Activated CD8-positive, alpha-beta memory T cell treated with anti-CD3 and anti-CD28 coated beads, Interleukin-2, amount 10 ng/mL, durations not matched to agents 7 days and 5 days (primary cell): ENCODE measurements at regions not wholly inside any gene's neighbourhood (a gene's known extent, or its start where the extent isn't known, plus 50 kb on each side); places are given as distances from the start of the nearest gene placed in this dataset.
"Not testable (repeated sequence)": the region's sequence is repeated elsewhere in the genome, so short reads cannot be mapped to it uniquely, and the experiment has no call there.

Experiments used
- ATAC-seq: fragments of 150-1000 bp; cut with Tn5 transposase; one replicate; pipeline ENCODE4 v1.10.0; 2021; ENCODE audit warnings: moderate library complexity
- CTCF ChIA-PET: fragments of 350-600 bp; sonication (Branson Sonifier 250); formaldehyde crosslinking; loops from one replicate; lab custom pipeline; 2021; ENCODE audit warnings: antibody characterized with exemption; lab: Charles Lee
- DNase-seq: peaks from one replicate; pipeline ENCODE4 v3.0.0-alpha.2; 2020
- H3K27ac Mint-ChIP-seq: one replicate; pipeline ENCODE4 v1.8.0; 2021; ENCODE audit warnings: mild to moderate bottlenecking, mixed read lengths
- H3K27me3 Mint-ChIP-seq: one replicate; pipeline ENCODE4 v1.8.0; 2021; ENCODE audit warnings: mixed read lengths
- H3K36me3 Mint-ChIP-seq: one replicate; pipeline ENCODE4 v1.8.0; 2021; ENCODE audit warnings: mild to moderate bottlenecking, mixed read lengths
- H3K4me1 Mint-ChIP-seq: one replicate; pipeline ENCODE4 v1.8.0; 2021; ENCODE audit warnings: mixed read lengths
- H3K4me3 Mint-ChIP-seq: one replicate; pipeline ENCODE4 v1.8.0; 2021; ENCODE audit warnings: mild to moderate bottlenecking, moderate library complexity, mixed read lengths
- H3K9me3 Mint-ChIP-seq: one replicate; pipeline ENCODE4 v1.8.0; 2022; ENCODE audit warnings: low read depth, mixed read lengths

- Mint-ChIP-seq H3K27me3 (peaks cover 53% of the 10 kb centered on the region), H3K36me3 (no peaks in the 10 kb centered on the region), H3K4me1 (peaks cover 5% of the 10 kb centered on the region), H3K4me3 (no peak overlapping the region), H3K9me3 (no peaks in the 10 kb centered on the region), H3K27ac (no peak overlapping the region)
- DNase-seq (no peak), ATAC-seq (no peak)
- CTCF ChIA-PET, result interaction anchor here (1.0 kb wide), 1 partner anchor 9 kb away, joined by 3 read pairs; no protein-coding TSS in a partner anchor
These were observed 103.5 kb upstream of the SIMC1 start for GRCh38 chr5:176134529-176135223.

- H3K9me3 Mint-ChIP-seq, ATAC-seq, H3K36me3 Mint-ChIP-seq, DNase-seq, H3K27ac Mint-ChIP-seq, H3K4me3 Mint-ChIP-seq, H3K4me1 Mint-ChIP-seq, CTCF ChIA-PET: not testable (repeated sequence)
- peaks cover 54% of the 10 kb centered on the region for H3K27me3 Mint-ChIP-seq
These were observed 98.1 kb upstream of the SIMC1 start for GRCh38 chr5:176140138-176140537.

- no peak overlapping the region for H3K27ac Mint-ChIP-seq
- peaks cover 3% of the 10 kb centered on the region for H3K36me3 Mint-ChIP-seq
- peaks cover 62% of the 10 kb centered on the region for H3K27me3 Mint-ChIP-seq
- H3K4me3 Mint-ChIP-seq, result no peak overlapping the region
- peaks cover 8% of the 10 kb centered on the region for H3K9me3 Mint-ChIP-seq
- H3K4me1 Mint-ChIP-seq, result peaks cover 8% of the 10 kb centered on the region
- CTCF ChIA-PET, result no interaction called here
- no peak for ATAC-seq
- no peak for DNase-seq
These were observed 93.7 kb upstream of the SIMC1 start for GRCh38 chr5:176144508-176144907.

GRCh38 chr5:176149948-176150347 is 88.3 kb upstream of the SIMC1 start:
- H3K27ac Mint-ChIP-seq, CTCF ChIA-PET, H3K36me3 Mint-ChIP-seq, H3K9me3 Mint-ChIP-seq, H3K4me1 Mint-ChIP-seq, ATAC-seq, H3K4me3 Mint-ChIP-seq, DNase-seq: not testable (repeated sequence)
- peaks cover 37% of the 10 kb centered on the region for H3K27me3 Mint-ChIP-seq

- CTCF ChIA-PET, result no interaction called here
- Mint-ChIP-seq H3K4me3 (no peak overlapping the region), H3K27ac (no peak overlapping the region), H3K4me1 (no peaks in the 10 kb centered on the region), H3K9me3 (no peaks in the 10 kb centered on the region), H3K27me3 (peaks cover 36% of the 10 kb centered on the region), H3K36me3 (no peaks in the 10 kb centered on the region)
- ATAC-seq (no peak), DNase-seq (no peak)
These were observed 86.9 kb upstream of the SIMC1 start for GRCh38 chr5:176151281-176151680.

GRCh38 chr5:176152191-176152929 is 85.9 kb upstream of the SIMC1 start:
- Mint-ChIP-seq H3K36me3 (no peaks in the 10 kb centered on the region), H3K4me1 (no peaks in the 10 kb centered on the region), H3K27ac (no peak overlapping the region), H3K9me3 (no peaks in the 10 kb centered on the region), H3K4me3 (no peak overlapping the region), H3K27me3 (peaks cover 37% of the 10 kb centered on the region)
- DNase-seq (no peak), ATAC-seq (no peak)
- CTCF ChIA-PET, result interaction anchor here (1.3 kb wide), 1 partner anchor 422 kb away, joined by 3 read pairs; no protein-coding TSS in a partner anchor

GRCh38 chr5:176152930-176153311 is 85.3 kb upstream of the SIMC1 start:
- no peaks in the 10 kb centered on the region for H3K4me1 Mint-ChIP-seq
- no peaks in the 10 kb centered on the region for H3K9me3 Mint-ChIP-seq
- no peak for DNase-seq
- H3K27ac Mint-ChIP-seq, result no peak overlapping the region
- H3K27me3 Mint-ChIP-seq, result peaks cover 41% of the 10 kb centered on the region
- no peaks in the 10 kb centered on the region for H3K36me3 Mint-ChIP-seq
- CTCF ChIA-PET, result interaction anchor here (1.3 kb wide), 1 partner anchor 423 kb away, joined by 3 read pairs; no protein-coding TSS in a partner anchor
- H3K4me3 Mint-ChIP-seq, result no peak overlapping the region
- ATAC-seq, result no peak

- no peak for DNase-seq
- no peak overlapping the region for H3K27ac Mint-ChIP-seq
- no peak for ATAC-seq
- H3K27me3 Mint-ChIP-seq, result peaks cover 44% of the 10 kb centered on the region
- no peaks in the 10 kb centered on the region for H3K9me3 Mint-ChIP-seq
- no peaks in the 10 kb centered on the region for H3K4me1 Mint-ChIP-seq
- H3K36me3 Mint-ChIP-seq, result no peaks in the 10 kb centered on the region
- CTCF ChIA-PET, result interaction anchor here (1.3 kb wide), 1 partner anchor 424 kb away, joined by 3 read pairs; no protein-coding TSS in a partner anchor
- H3K4me3 Mint-ChIP-seq, result no peak overlapping the region
These were observed 84.5 kb upstream of the SIMC1 start for GRCh38 chr5:176153741-176154140.

GRCh38 chr5:176154821-176155220 is 83.4 kb upstream of the SIMC1 start:
- Mint-ChIP-seq H3K4me3 (no peak overlapping the region), H3K4me1 (no peaks in the 10 kb centered on the region), H3K27me3 (peaks cover 45% of the 10 kb centered on the region), H3K27ac (no peak overlapping the region), H3K36me3 (no peaks in the 10 kb centered on the region), H3K9me3 (no peaks in the 10 kb centered on the region)
- ATAC-seq (no peak), DNase-seq (no peak)
- CTCF ChIA-PET, result no interaction called here

GRCh38 chr5:176155922-176156359 is 82.3 kb upstream of the SIMC1 start:
- Mint-ChIP-seq H3K4me3 (no peak overlapping the region), H3K27me3 (peaks cover 46% of the 10 kb centered on the region), H3K9me3 (no peaks in the 10 kb centered on the region), H3K4me1 (no peaks in the 10 kb centered on the region), H3K36me3 (no peaks in the 10 kb centered on the region), H3K27ac (no peak overlapping the region)
- CTCF ChIA-PET, result no interaction called here
- no peak for ATAC-seq
- DNase-seq, result no peak

- Mint-ChIP-seq H3K9me3 (no peaks in the 10 kb centered on the region), H3K36me3 (no peaks in the 10 kb centered on the region), H3K4me3 (no peak overlapping the region), H3K27me3 (peaks cover 48% of the 10 kb centered on the region), H3K4me1 (no peaks in the 10 kb centered on the region), H3K27ac (no peak overlapping the region)
- no peak for ATAC-seq
- no peak for DNase-seq
- CTCF ChIA-PET, result no interaction called here
These were observed 80.6 kb upstream of the SIMC1 start for GRCh38 chr5:176157656-176158055.

GRCh38 chr5:176161431-176161830 is 76.8 kb upstream of the SIMC1 start:
- DNase-seq, result no peak
- Mint-ChIP-seq H3K36me3 (no peaks in the 10 kb centered on the region), H3K27ac (no peak overlapping the region), H3K4me1 (no peaks in the 10 kb centered on the region), H3K27me3 (peaks cover 65% of the 10 kb centered on the region), H3K4me3 (no peak overlapping the region), H3K9me3 (no peaks in the 10 kb centered on the region)
- CTCF ChIA-PET, result no interaction called here
- ATAC-seq, result no peak

GRCh38 chr5:176162198-176162597 is 76.0 kb upstream of the SIMC1 start:
- ATAC-seq (no peak), DNase-seq (no peak)
- CTCF ChIA-PET, result no interaction called here
- no peak overlapping the region for H3K4me3 Mint-ChIP-seq
- H3K27ac Mint-ChIP-seq, result no peak overlapping the region
- no peaks in the 10 kb centered on the region for H3K36me3 Mint-ChIP-seq
- peaks cover 62% of the 10 kb centered on the region for H3K27me3 Mint-ChIP-seq
- no peaks in the 10 kb centered on the region for H3K4me1 Mint-ChIP-seq
- H3K9me3 Mint-ChIP-seq, result no peaks in the 10 kb centered on the region

- DNase-seq, result no peak
- CTCF ChIA-PET, result no interaction called here
- Mint-ChIP-seq H3K4me3 (no peak overlapping the region), H3K4me1 (no peaks in the 10 kb centered on the region), H3K36me3 (no peaks in the 10 kb centered on the region), H3K27ac (no peak overlapping the region), H3K9me3 (no peaks in the 10 kb centered on the region), H3K27me3 (peaks cover 62% of the 10 kb centered on the region)
- no peak for ATAC-seq
These were observed 75.3 kb upstream of the SIMC1 start for GRCh38 chr5:176162888-176163287.
